NCI-H1092 treated with DMSO at 0.1 percent for 48 hours (cell line): ENCODE measurements at regions not wholly inside any gene's neighbourhood (a gene's known extent, or its start where the extent isn't known, plus 50 kb on each side); places are given as distances from the start of the nearest gene placed in this dataset.

Source experiments
- DNase-seq: peaks from one replicate; lab custom pipeline; 2025; lab: John Stamatoyannopoulos, UW

GRCh38 chr15:100735129-100736053 is 133.0 kb downstream of the ASB7 start:
- DNase-seq = no peak

DNA sequence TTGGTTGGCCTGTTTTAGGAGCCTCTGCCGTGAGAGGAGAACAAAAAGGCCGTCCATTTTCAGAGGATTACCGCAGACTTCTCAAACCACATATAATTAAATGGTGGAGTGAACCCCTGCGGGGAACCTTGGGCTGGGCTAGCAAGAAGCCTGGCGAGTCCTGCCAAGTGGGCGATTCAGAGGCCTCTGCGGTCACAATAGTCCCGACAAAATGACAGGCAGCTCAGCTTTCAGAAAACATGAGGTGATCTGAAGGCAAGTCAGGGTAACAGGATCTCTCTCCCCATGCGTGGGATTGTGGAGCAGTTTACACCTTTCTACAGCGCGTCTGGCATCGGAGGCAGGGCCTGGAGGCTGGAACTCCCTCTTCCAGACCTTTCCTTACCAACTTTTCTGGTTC is 134.8 kb downstream of the ASB7 start:
- DNase-seq = no peak

DNA sequence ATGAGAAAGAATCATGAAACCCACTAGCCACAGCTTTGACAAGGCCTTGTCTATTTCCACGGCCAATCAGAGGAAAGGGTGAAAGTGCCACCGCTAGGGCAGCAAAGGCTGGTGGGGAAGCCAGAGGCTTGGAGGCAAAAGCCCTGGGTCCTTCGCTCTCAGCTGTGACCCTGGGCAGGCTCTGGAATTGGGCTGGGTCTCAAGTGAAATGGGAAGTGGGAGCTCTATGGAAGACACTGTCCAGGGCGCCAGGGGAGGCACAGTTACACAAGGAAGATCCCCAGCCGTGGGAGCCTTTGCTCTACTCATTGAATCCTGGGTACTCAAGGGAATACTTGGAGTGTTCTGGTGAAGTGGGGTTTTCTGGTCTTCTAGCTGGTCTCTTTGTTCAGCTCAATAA is 136.2 kb downstream of the ASB7 start:
- no peak for DNase-seq

GRCh38 chr15:100740138-100740537 is 137.7 kb downstream of the ASB7 start:
- peak; percentile 1 for DNase-seq

GRCh38 chr15:100751585-100751984 is 128.0 kb upstream of the ALDH1A3 start:
- no peak for DNase-seq

- no peak for DNase-seq
Observed at GRCh38 chr15:100753503-100753902, 126.1 kb upstream of the ALDH1A3 start.

DNA sequence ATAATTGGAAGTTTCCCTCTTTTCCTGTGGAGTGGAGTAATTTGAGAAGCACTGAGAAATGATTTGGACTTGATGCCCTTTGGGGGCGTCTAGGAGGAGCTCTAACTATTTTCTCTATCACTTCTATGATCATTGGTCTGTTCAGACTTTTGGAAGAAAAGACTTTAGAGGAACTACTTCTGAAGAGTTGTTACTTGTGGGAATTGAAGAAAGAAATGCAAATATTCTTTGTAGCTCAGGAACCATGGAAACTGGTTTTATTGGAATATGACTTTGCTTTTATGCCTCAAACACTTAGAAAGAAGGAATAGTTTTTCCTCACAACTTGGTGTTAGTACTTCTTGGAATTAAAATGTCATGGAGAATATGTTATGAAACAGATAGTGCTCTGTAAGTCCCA is 122.0 kb upstream of the ALDH1A3 start:
- DNase-seq = no peak

DNA sequence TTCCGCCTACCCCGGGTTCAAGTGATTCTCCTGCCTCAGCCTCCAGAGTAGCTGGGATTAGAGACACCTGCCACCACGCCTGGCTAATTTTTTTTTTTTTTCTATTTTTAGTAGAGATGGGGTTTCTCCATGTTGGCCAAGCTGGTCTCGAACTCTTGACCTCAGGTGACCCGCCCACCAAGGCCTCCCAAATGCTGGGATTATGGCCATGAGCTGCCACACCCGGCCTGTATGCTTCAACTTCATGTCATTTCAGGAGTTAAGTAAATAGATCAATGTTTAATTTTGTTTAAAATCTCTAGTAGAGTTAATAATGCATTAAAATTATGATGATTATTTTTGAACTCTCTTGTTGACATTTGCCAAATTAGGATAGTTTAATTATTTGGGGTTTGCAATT is 121.1 kb upstream of the ALDH1A3 start:
- DNase-seq = no peak

GRCh38 chr15:100759106-100759505 is 120.5 kb upstream of the ALDH1A3 start:
- DNase-seq = no peak

DNA sequence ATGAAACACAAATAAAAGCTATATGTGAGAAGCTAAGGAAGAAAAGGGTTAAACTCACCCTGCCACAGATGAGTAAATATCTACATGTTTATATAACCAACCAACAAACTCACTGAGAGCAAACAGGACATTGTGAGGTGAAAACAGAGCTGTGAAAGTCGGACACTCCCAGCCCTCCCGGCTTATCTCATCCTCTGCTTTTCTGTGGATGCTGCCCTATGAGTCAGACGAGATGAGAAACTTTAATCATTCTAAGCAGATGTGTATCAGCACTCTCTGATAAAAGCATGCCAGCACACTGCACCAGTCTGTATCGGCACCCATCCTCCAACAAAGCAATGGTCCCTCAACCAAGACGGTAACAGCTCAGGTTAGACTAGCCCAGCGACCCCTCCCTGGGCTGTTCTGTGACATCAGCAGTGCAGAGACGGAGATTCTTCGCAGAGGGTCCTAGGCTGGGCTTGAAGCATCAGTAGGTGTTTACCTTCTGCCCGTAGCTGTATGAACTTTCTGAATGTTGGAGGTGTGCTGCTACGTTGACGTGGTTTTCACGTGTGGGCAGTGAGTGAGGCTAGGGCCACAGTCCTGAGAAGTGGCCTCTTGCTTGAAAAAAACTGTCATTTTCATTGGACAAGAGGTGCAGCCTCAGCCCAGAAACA is 119.8 kb upstream of the ALDH1A3 start:
- no peak for DNase-seq

GRCh38 chr15:100760357-100760903 is 119.2 kb upstream of the ALDH1A3 start:
- DNase-seq = no peak

DNA sequence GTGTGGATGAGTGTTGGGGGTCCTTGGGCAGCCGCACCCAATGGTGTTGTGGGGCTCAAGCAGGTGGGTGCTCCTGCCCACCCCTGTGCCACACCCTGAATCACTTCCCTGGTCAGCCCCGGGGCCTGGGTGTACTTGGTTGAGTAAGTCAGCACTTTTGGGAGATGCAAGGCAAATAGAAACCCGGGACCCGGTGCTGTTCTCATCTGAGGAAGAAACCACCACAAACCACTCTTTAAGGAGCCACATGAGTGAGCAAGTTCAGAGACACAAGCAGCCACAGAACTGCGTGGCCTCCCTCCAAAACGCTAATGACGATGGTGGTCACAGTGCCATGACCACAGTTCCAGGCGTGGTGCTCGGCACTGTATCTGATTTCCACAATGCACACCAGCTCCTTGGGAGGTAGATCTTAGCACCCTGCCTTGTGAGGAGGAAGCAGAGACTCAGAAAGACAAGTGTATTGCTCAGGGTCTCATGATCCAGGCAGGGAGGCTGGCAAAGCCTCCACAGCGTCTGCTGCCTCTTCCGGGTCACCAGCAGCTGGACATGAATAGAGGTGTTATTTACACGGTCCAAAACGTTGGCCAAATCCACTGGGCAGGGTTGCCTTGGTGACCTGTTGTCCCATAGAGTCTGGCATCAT is 118.2 kb upstream of the ALDH1A3 start:
- no peak for DNase-seq

- no peak for DNase-seq
Observed at GRCh38 chr15:100762289-100762688, 117.3 kb upstream of the ALDH1A3 start.

DNA sequence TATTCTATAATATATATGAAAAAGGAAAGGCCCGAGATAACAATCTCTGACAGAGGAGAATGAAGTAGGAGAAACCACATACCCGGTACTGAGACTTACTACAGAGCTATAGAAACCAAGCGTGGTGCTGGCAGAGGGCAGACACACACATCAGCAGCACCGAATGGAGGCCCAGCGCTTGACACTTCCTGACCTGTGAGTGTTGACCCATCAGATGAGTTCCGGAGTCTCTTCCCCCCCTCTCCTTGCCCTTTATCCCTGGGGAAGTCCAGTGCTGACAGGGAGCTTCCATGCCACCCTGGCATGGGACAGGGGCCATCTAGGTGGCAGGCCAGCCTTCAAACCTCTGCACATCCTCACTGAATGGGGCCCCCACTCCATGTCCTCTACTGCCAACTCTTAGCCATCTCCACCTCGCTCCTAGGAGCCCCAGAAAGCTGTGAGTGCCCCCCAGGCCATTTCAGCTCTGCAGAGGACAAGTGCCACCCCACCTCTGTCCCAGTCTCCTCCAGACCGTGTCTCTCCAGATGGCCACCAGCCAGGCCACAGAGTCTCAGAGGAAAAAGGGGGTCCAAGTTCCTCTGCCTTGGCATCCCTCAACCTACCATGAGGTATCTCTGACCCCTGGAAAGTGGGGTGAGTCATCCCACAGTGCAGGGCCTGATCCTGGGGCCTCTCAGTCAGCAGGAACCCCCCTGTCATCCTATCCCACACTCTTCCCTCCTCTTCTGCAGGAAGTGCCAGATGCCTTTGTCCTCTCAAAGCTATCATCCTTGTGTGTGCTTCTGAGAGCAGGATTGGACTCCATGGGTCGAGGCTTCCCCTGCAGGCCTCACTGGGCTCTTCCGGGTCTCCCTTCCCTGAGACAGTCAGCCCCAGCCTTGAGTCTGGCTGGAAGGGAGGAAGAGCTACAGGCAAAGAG is 116.5 kb upstream of the ALDH1A3 start:
- DNase-seq = no peak

GRCh38 chr15:100763835-100764750 is 115.5 kb upstream of the ALDH1A3 start:
- no peak for DNase-seq

- peak; percentile 6 for DNase-seq
Observed at GRCh38 chr15:100764778-100765466, 114.7 kb upstream of the ALDH1A3 start.

GRCh38 chr15:100765467-100766241 is 114.0 kb upstream of the ALDH1A3 start:
- no peak for DNase-seq

GRCh38 chr15:100766243-100767000 is 113.2 kb upstream of the ALDH1A3 start:
- DNase-seq = no peak
